Upper lobe of right lung (tissue), 1 donor: ENCODE measurements at regions not wholly inside any gene's neighbourhood (a gene's known extent, or its start where the extent isn't known, plus 50 kb on each side); places are given as distances from the start of the nearest gene placed in this dataset.
A peak's percentile ranks its signal among the peaks of the same experiment; 100 is the strongest.

Experiments used
- ATAC-seq: fragments of 200-7000 bp; cut with Tn5 transposase; one replicate; pipeline ENCODE4 v1.9.1; 2020; ENCODE audit warnings: mild to moderate bottlenecking, moderate library complexity
- DNase-seq: peaks from one replicate; pipeline ENCODE4 v3.0.0-alpha.2; 2020
- H3K27ac ChIP-seq: fragments of 200-600 bp; one replicate; pipeline ENCODE4 v1.8.0; 2022
- H3K27me3 ChIP-seq: fragments of 200-600 bp; one replicate; pipeline ENCODE4 v1.8.0; 2022; ENCODE audit warnings: mild to moderate bottlenecking
- H3K36me3 ChIP-seq: fragments of 200-600 bp; one replicate; pipeline ENCODE4 v1.8.0; 2022
- H3K4me1 ChIP-seq: fragments of 200-600 bp; one replicate; pipeline ENCODE4 v1.8.0; 2022
- H3K4me3 ChIP-seq: fragments of 200-600 bp; one replicate; pipeline ENCODE4 v1.8.0; 2022; ENCODE audit warnings: mild to moderate bottlenecking
- H3K9me3 ChIP-seq: fragments of 200-600 bp; one replicate; pipeline ENCODE4 v1.8.0; 2022
- intact Hi-C: fragments of 100-400 bp; cut with DNase I; formaldehyde crosslinking; loops from one replicate; pipeline ENCODE4 v1.11.0; 2022
- TF ChIP-seq, protein P1 (sequence below): fragments of 200-600 bp; IDR thresholded peaks from one replicate; pipeline ENCODE4 v1.8.0; 2022; ENCODE audit warnings: antibody characterized with exemption
- donor health status: DM: no; HTN: yes; CAD: no; lungs with severe emphysema.

DNA sequence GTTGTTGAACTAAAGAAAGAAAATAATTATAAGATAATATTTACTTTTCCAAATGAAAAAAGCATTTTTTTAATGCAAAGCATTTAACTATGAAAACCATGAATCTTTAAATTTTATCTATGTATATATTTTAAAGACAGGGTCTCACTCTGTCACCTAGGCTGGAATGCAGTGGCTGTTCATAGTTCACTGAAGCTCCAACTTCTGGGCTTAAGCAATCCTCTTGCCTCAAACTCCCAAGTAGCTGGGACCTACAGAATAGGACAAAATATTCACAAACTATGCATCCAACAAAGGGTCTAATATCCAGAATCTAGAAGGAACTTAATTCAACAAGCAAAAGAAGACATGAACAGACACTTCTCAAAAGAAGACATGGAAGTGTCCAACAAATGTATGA is 55.9 kb upstream of the ALB start:
- Histone ChIP-seq H3K9me3 (no peaks in the 10 kb centered on the region), H3K27ac (no peak overlapping the region), H3K36me3 (no peaks in the 10 kb centered on the region), H3K4me3 (no peak overlapping the region), H3K4me1 (no peaks in the 10 kb centered on the region), H3K27me3 (no peaks in the 10 kb centered on the region)
- TF ChIP-seq, protein P1, sequence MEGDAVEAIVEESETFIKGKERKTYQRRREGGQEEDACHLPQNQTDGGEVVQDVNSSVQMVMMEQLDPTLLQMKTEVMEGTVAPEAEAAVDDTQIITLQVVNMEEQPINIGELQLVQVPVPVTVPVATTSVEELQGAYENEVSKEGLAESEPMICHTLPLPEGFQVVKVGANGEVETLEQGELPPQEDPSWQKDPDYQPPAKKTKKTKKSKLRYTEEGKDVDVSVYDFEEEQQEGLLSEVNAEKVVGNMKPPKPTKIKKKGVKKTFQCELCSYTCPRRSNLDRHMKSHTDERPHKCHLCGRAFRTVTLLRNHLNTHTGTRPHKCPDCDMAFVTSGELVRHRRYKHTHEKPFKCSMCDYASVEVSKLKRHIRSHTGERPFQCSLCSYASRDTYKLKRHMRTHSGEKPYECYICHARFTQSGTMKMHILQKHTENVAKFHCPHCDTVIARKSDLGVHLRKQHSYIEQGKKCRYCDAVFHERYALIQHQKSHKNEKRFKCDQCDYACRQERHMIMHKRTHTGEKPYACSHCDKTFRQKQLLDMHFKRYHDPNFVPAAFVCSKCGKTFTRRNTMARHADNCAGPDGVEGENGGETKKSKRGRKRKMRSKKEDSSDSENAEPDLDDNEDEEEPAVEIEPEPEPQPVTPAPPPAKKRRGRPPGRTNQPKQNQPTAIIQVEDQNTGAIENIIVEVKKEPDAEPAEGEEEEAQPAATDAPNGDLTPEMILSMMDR, result no peak
- intact Hi-C loops, result no loop called here
- no peak for DNase-seq
- no peak for ATAC-seq

DNA sequence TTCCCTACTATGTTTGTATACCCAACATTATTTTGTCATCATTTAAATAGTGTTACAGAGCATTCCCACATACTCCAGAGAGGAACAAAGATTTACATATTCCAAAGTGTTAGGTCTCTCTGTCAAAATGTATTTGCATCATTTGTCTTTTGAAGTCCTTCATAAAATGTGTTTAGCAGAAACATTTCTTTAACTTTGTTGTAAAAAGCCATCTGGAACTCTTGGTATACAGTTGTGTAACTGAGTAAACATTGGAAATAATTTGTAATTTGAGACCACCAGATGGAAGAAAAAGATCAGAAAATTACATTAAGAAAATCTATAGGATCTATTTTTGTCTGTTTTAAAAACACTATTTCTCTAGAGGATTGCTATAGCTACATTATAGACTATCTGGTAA is 56.6 kb upstream of the ALB start:
- H3K36me3 ChIP-seq, result no peaks in the 10 kb centered on the region
- no peaks in the 10 kb centered on the region for H3K9me3 ChIP-seq
- TF ChIP-seq, protein P1, result no peak
- H3K27ac ChIP-seq, result no peak overlapping the region
- DNase-seq (no peak), ATAC-seq (no peak)
- H3K4me1 ChIP-seq, result no peaks in the 10 kb centered on the region
- no peaks in the 10 kb centered on the region for H3K27me3 ChIP-seq
- H3K4me3 ChIP-seq, result no peak overlapping the region
- intact Hi-C loops, result no loop called here

DNA sequence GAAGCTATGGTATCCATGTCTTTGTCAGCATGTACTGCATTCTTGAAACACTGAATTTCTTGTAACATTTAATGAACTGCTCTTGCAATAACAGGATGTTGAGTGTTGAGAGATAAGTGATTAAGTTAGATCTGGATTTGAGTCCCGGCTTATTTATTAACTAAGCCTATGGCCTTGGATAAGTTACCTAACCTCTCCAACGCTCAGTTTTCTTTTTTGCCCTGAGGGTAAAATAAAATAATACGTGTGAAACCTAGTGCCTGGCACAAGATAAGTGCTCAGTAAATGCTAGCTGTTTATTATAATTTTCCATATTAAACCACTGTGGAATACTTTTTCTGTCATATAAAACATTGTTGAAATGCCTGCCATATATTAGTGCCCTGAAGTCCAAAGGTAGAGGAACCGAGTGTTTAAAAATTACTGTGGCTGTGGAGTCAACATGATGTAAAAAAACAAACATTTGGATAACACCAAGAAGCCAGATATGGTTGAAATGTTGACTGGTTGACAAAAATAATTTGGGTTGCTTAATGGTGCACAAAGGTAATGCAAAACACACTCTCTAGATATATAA is 58.6 kb upstream of the ALB start:
- H3K9me3 ChIP-seq, result no peaks in the 10 kb centered on the region
- intact Hi-C loops, result no loop called here
- ATAC-seq (no peak), DNase-seq (no peak)
- H3K27ac ChIP-seq, result no peak overlapping the region
- no peaks in the 10 kb centered on the region for H3K27me3 ChIP-seq
- H3K36me3 ChIP-seq, result no peaks in the 10 kb centered on the region
- TF ChIP-seq, protein P1, result no peak
- H3K4me3 ChIP-seq, result no peak overlapping the region
- H3K4me1 ChIP-seq, result no peaks in the 10 kb centered on the region

DNA sequence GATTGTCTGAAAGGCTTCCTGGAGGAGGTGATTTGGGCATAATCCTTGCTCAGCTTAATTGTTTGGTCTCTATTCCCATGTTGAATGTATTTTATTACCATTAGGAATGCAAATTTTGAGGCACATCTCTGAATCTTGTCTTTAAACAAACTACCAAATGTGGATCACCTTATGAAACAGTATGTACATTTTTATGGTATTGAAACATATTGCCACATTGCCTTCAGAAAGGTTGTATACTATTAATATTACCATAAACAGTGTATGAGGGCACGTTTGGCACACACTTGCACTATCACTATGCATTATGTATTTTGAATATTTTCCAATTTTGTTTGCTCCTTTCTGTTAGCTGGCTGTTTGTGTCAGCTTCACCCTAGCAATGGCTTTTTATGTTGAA is 60.0 kb upstream of the ALB start:
- Histone ChIP-seq H3K27ac (no peak overlapping the region), H3K4me3 (no peak overlapping the region), H3K27me3 (no peaks in the 10 kb centered on the region), H3K4me1 (no peaks in the 10 kb centered on the region), H3K9me3 (no peaks in the 10 kb centered on the region), H3K36me3 (no peaks in the 10 kb centered on the region)
- intact Hi-C loops, result no loop called here
- ATAC-seq, result no peak
- TF ChIP-seq, protein P1, result no peak
- DNase-seq, result no peak

DNA sequence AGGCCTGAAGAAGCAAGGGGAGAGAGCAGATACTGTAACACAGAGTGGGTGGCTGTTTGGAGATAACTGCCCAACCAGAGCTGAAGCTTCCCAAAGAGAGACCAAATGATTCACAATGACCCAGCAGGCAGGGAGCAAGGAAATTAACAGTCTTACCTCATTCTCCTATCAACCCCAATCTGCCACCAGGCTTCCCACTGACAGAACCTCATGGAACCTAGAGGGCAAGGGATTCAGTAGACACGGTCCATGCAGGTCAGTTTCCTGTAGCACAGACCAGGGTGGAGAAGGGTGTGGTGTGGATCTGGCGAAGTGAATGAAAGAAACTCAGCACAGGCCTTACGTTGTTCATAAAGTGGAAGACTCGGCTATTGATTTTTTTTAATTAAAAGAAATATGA is 60.7 kb upstream of the ALB start:
- ATAC-seq, result no peak
- Histone ChIP-seq H3K27ac (no peak overlapping the region), H3K4me3 (no peak overlapping the region), H3K27me3 (no peaks in the 10 kb centered on the region), H3K4me1 (no peaks in the 10 kb centered on the region), H3K36me3 (no peaks in the 10 kb centered on the region), H3K9me3 (no peaks in the 10 kb centered on the region)
- intact Hi-C loops, result no loop called here
- TF ChIP-seq, protein P1, result no peak
- DNase-seq, result no peak

DNA sequence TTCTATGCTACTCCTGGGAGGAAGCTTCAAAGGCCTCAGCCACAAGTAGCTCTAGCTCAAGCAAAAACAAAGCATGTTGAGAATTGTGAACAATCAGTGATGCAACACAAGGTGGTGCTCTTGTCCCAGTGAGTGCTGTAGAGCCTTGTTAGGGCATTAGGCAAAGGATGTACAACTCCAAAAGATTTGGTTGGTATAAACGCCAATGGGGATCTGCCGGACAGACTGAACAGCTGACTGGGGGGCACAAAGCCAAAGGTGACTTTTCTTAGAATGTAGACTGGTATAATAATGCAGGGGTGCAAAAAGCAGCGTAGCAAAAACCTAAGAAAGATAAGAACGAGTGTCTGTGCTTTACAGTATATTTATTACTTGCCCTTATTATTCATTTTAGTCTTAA is 62.6 kb upstream of the ALB start:
- ATAC-seq (peak; percentile 65), DNase-seq (no peak)
- Histone ChIP-seq H3K27ac (no peak overlapping the region), H3K4me3 (no peak overlapping the region), H3K36me3 (no peaks in the 10 kb centered on the region), H3K4me1 (no peaks in the 10 kb centered on the region), H3K9me3 (no peaks in the 10 kb centered on the region), H3K27me3 (no peaks in the 10 kb centered on the region)
- intact Hi-C loops, result no loop called here
- TF ChIP-seq, protein P1, result peak; percentile 28
